ENCODE measurements at regions not wholly inside any gene's neighbourhood (a gene's known extent, or its start where the extent isn't known, plus 50 kb on each side); places are given as distances from the start of the nearest gene placed in this dataset.

DNA sequence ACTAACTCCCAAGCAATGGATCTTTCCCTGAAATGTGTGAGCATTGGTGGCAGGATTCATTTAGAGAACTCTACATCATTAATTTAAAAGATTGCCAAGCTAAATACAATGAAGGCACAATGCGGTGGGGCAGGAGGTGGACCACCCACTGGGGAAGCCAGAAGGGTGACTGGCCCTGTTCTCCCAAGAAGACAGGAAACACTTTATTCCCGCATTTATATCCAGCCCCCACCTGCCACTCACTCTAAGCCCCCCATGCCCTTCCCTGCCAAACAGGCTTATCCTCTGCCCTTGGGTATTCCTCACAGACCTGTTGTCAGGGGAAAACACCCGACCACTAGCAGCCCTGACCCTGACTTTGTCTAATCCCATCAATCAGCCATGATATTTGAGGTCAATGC is 189.1 kb upstream of the UBL3 start:
- TF ChIP-seq EZH2 (IDR thresholded peaks at IDR 0.05; ENCODE audit: insufficient read depth, low read length): no peak
- TF ChIP-seq, protein P1, sequence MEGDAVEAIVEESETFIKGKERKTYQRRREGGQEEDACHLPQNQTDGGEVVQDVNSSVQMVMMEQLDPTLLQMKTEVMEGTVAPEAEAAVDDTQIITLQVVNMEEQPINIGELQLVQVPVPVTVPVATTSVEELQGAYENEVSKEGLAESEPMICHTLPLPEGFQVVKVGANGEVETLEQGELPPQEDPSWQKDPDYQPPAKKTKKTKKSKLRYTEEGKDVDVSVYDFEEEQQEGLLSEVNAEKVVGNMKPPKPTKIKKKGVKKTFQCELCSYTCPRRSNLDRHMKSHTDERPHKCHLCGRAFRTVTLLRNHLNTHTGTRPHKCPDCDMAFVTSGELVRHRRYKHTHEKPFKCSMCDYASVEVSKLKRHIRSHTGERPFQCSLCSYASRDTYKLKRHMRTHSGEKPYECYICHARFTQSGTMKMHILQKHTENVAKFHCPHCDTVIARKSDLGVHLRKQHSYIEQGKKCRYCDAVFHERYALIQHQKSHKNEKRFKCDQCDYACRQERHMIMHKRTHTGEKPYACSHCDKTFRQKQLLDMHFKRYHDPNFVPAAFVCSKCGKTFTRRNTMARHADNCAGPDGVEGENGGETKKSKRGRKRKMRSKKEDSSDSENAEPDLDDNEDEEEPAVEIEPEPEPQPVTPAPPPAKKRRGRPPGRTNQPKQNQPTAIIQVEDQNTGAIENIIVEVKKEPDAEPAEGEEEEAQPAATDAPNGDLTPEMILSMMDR (IDR thresholded peaks at IDR 0.05; ENCODE audit: insufficient read depth, low read depth, low read length): no peak

Data from astrocyte (in vitro differentiated cells and primary cell).